ENCODE measurements at regions not wholly inside any gene's neighbourhood (a gene's known extent, or its start where the extent isn't known, plus 50 kb on each side); places are given as distances from the start of the nearest gene placed in this dataset.

GRCh38 chr5:89712134-89712700, 697.3 kb downstream of the CETN3 start:
- no peaks in the 10 kb centered on the region for H3K9me1 ChIP-seq (ENCODE audit: insufficient read depth, low read length)
- no peak overlapping the region for H4K5ac ChIP-seq (ENCODE audit: low read depth, low read length)
- H4K91ac ChIP-seq (ENCODE audit: insufficient read depth, low read depth, low read length) = no peak overlapping the region
- H3K27me3 ChIP-seq (ENCODE audit: control insufficient read depth, insufficient read depth, low read length) = no peaks in the 10 kb centered on the region
- no peak overlapping the region for H3K23ac ChIP-seq (ENCODE audit: low read depth, low read length)
- H3K79me1 ChIP-seq (ENCODE audit: low read depth in 1 of 2, low read length in 2 of 2) = no peaks in the 10 kb centered on the region
- intact Hi-C loops (cut with micrococcal nuclease) = no loop called here
- no peak overlapping the region for H3K14ac ChIP-seq (replicated peaks; ENCODE audit: low read depth, low read length)
- DNase-seq (no peak), ATAC-seq (ENCODE audit: low read depth) (no peak)
- no peak overlapping the region for H3K9ac ChIP-seq (ENCODE audit: low read depth, low read length)
- no peak overlapping the region for H3K4ac ChIP-seq (ENCODE audit: low read depth, low read length)
- H2AFZ ChIP-seq (replicated peaks; ENCODE audit: low read length, poor library complexity) = no peak overlapping the region
- H3K27ac ChIP-seq (ENCODE audit: insufficient read depth, low read length) = no peak overlapping the region
- H3K9me3 ChIP-seq (ENCODE audit: control insufficient read depth, insufficient read depth, low read length) = no peaks in the 10 kb centered on the region
- no peak overlapping the region for H4K8ac ChIP-seq (ENCODE audit: low read depth in 2 of 2, low read length in 2 of 2)
- no peak overlapping the region for H2AK9ac ChIP-seq (replicated peaks; ENCODE audit: low read depth, low read length, poor library complexity)
- TF ChIP-seq POLR2A (IDR thresholded peaks at IDR 0.05; ENCODE audit: low read depth, low read length) = no peak
- no peak for TF ChIP-seq BHLHE40 (IDR thresholded peaks at IDR 0.05; ENCODE audit: low read depth, low read length)
- TF ChIP-seq ELK1 (IDR thresholded peaks at IDR 0.05; ENCODE audit: borderline replicate concordance, low read depth, low read length) = no peak
- TF ChIP-seq SMC3 (IDR thresholded peaks at IDR 0.05; ENCODE audit: low read depth, low read length) = no peak
- TF ChIP-seq CTCF (conservative IDR thresholded peaks at IDR 0.05; ENCODE audit: low read depth, low read length) = no peak
- no peak for TF ChIP-seq MXI1 (IDR thresholded peaks at IDR 0.05; ENCODE audit: borderline replicate concordance, low read depth, low read length)
- no peak for TF ChIP-seq USF2 (IDR thresholded peaks at IDR 0.05; ENCODE audit: low read depth, low read length)
- TF ChIP-seq NFE2L2 (IDR thresholded peaks at IDR 0.05; ENCODE audit: low read depth, low read length) = no peak
- TF ChIP-seq MAZ (IDR thresholded peaks at IDR 0.05; ENCODE audit: borderline replicate concordance, low read depth, low read length) = no peak
- TF ChIP-seq MAFK (IDR thresholded peaks at IDR 0.05; ENCODE audit: low read depth, low read length) = no peak
- TF ChIP-seq RAD21 (IDR thresholded peaks at IDR 0.05; ENCODE audit: low read length) = no peak
- no peaks in the 10 kb centered on the region for H3K36me3 ChIP-seq (ENCODE audit: control insufficient read depth, insufficient read depth, low read length)
- no peak overlapping the region for H2BK5ac ChIP-seq (ENCODE audit: low read depth, low read length, poor library complexity, severe bottlenecking)
- no peak overlapping the region for H2AK5ac ChIP-seq (ENCODE audit: low read depth, low read length)
- H2BK15ac ChIP-seq (ENCODE audit: low read depth, low read length) = no peak overlapping the region
- no CpG with 5 or more reads among the region's 3 CpGs for WGBS, 2 experiments (ENCODE audit: extremely low coverage in 2 of 2, insufficient read length in 1 of 2)
- no peak overlapping the region for H2BK120ac ChIP-seq (ENCODE audit: low read depth, low read length)
- H3K56ac ChIP-seq (ENCODE audit: extremely low read depth, insufficient read depth, low read length) = no peak overlapping the region
- no peaks in the 10 kb centered on the region for H4K20me1 ChIP-seq (ENCODE audit: insufficient read depth, low read length)
- ChIA-PET CTCF (no interaction called here), POLR2A (ENCODE audit: unreplicated experiment) (no interaction called here)
- H3K4me2 ChIP-seq (ENCODE audit: low read depth, low read length) = no peak overlapping the region
- H3K4me3 ChIP-seq (ENCODE audit: insufficient read depth, low read depth, low read length) = no peak overlapping the region
- no TSS peak for BruUV-seq (replicated peaks)
- H3K18ac ChIP-seq (ENCODE audit: low read depth, low read length) = no peak overlapping the region
- dilution Hi-C loops (cut with HindIII; ENCODE audit: low sequenced_read_pairs, unreplicated experiment) = no loop called here
- no peak overlapping the region for H2BK20ac ChIP-seq (ENCODE audit: low read depth, low read length)
- H3K4me1 ChIP-seq (ENCODE audit: control insufficient read depth, insufficient read depth, low read length) = no peaks in the 10 kb centered on the region
- in situ Hi-C loops (cut with MboI; ENCODE audit: low sequenced_read_pairs) = no loop called here
